ENCODE measurements at regions not wholly inside any gene's neighbourhood (a gene's known extent, or its start where the extent isn't known, plus 50 kb on each side); places are given as distances from the start of the nearest gene placed in this dataset.

DNA sequence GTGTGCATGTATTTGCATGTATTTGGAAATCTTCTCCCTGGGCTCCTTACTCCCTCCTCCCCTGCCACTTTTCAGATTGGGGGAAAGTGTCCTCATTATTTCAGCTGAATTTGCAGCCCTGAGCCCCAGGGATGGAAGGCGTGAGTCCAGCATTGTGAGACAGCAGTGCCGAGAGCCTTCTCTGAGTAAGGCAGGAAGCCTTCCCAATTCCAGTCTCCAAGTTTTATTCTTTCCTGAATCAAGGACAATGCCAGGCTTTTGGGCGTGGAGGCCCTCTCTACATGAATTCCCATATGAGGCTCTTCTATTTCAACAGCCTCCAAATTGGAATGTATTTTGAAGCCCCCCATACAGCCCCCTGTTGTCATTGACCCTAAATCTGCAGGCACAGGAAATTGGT is 163.5 kb downstream of the ACKR3 start:
- no peak overlapping the region for H3K27ac ChIP-seq (ENCODE audit: low read depth, low read length)
- H2BK20ac ChIP-seq (ENCODE audit: low read length), result no peak overlapping the region
- H3K79me1 ChIP-seq (ENCODE audit: low read depth, low read length), result no peaks in the 10 kb centered on the region
- no peaks in the 10 kb centered on the region for H3K79me2 ChIP-seq (ENCODE audit: control insufficient read depth in 1 of 2, insufficient read depth in 2 of 2, low read length in 2 of 2)
- no peaks in the 10 kb centered on the region for H4K20me1 ChIP-seq (replicated peaks in 1 of 2; ENCODE audit: control insufficient read depth in 1 of 2, insufficient read depth in 2 of 2, low read length in 2 of 2)
- H3K4me2 ChIP-seq (ENCODE audit: insufficient read depth in 1 of 2, low read depth in 2 of 2, low read length in 2 of 2), result no peak overlapping the region
- no peak overlapping the region for H2BK120ac ChIP-seq (replicated peaks; ENCODE audit: low read depth, low read length)
- no peaks in the 10 kb centered on the region for H3K27me3 ChIP-seq (replicated peaks in 1 of 4; ENCODE audit: control insufficient read depth in 3 of 4, extremely low read depth in 1 of 4, insufficient read depth in 3 of 4, low read length in 3 of 4)
- no peaks in the 10 kb centered on the region for H3K9me3 ChIP-seq (ENCODE audit: insufficient read depth in 2 of 2, low read depth in 1 of 2, low read length in 1 of 2)
- H3K18ac ChIP-seq (ENCODE audit: extremely low read depth, low read length), result no peak overlapping the region
- H3K4me3 ChIP-seq (ENCODE audit: extremely low read depth in 1 of 4, insufficient read depth in 2 of 4, low read depth in 3 of 4, low read length in 4 of 4), result no peak overlapping the region
- no peak overlapping the region for H3K23ac ChIP-seq (ENCODE audit: insufficient read length)
- H4K8ac ChIP-seq (ENCODE audit: extremely low read depth, insufficient read depth, low read length), result no peak overlapping the region
- no peak overlapping the region for H2AK5ac ChIP-seq (ENCODE audit: low read depth, low read length)
- H2BK5ac ChIP-seq (ENCODE audit: low read depth, low read length), result no peak overlapping the region
- H2BK15ac ChIP-seq (ENCODE audit: low read length), result no peak overlapping the region
- H2BK12ac ChIP-seq (ENCODE audit: low read depth, low read length), result no peak overlapping the region
- H4K5ac ChIP-seq (ENCODE audit: insufficient read length, low read depth, low read length), result no peak overlapping the region
- no peak overlapping the region for H3K14ac ChIP-seq (ENCODE audit: insufficient read length)
- no peaks in the 10 kb centered on the region for H3K36me3 ChIP-seq (ENCODE audit: control insufficient read depth in 2 of 4, insufficient read depth in 4 of 4, low read length in 3 of 4)
- H3K9ac ChIP-seq (replicated peaks in 1 of 4; ENCODE audit: extremely low read depth in 1 of 4, low read depth in 3 of 4, low read length in 3 of 4), result no peak overlapping the region
- FAIRE-seq (no peak), DNase-seq (ENCODE audit: low read depth in 1 of 2, low spot score in 2 of 2) (no peak)
- POLR2A ChIA-PET (ENCODE audit: partially characterized antibody), result no interaction called here
- CTCF ChIA-PET (ENCODE audit: partially characterized antibody), result no interaction called here
- 94% methylated on average over 3 of the region's 3 CpGs; no CpG with 5 or more reads in 1 of the 2 experiments for WGBS, 2 experiments (ENCODE audit: extremely low coverage in 1 of 2, insufficient coverage in 1 of 2, insufficient read length in 1 of 2, insufficient replicate concordance in 2 of 2, low coverage in 1 of 2, low lambda C conversion rate in 2 of 2, missing lambda C conversion rate in 1 of 2)
- H3K56ac ChIP-seq (replicated peaks; ENCODE audit: insufficient read length, low read depth, low read length), result no peak overlapping the region
- no peak overlapping the region for H4K91ac ChIP-seq (replicated peaks; ENCODE audit: insufficient read length, low read length)
- no peaks in the 10 kb centered on the region for H3K23me2 ChIP-seq (ENCODE audit: low read depth, low read length)
- H3K4me1 ChIP-seq (replicated peaks in 1 of 4; ENCODE audit: control insufficient read depth in 3 of 4, insufficient read depth in 4 of 4, low read length in 3 of 4), result no peaks in the 10 kb centered on the region
- H3K4ac ChIP-seq (replicated peaks; ENCODE audit: insufficient read length, low read depth, low read length), result no peak overlapping the region
- H2AFZ ChIP-seq (ENCODE audit: low read length), result no peak overlapping the region
- TF ChIP-seq RBBP5 (IDR thresholded peaks at IDR 0.05; ENCODE audit: borderline replicate concordance, low read depth, low read length) (no peak), BCL11A (IDR thresholded peaks at IDR 0.05; ENCODE audit: low read depth in 2 of 2, low read length in 2 of 2) (no peak), CHD1 (IDR thresholded peaks at IDR 0.05; ENCODE audit: low read depth, low read length) (no peak), E2F6 (IDR thresholded peaks at IDR 0.05) (no peak), SIN3A (conservative IDR thresholded peaks at IDR 0.05 in 1 of 2, IDR thresholded peaks at IDR 0.05 in 1 of 2; ENCODE audit: low read depth in 1 of 2, low read length in 2 of 2) (no peak), CBX5 (IDR thresholded peaks at IDR 0.05; ENCODE audit: low read depth, low read length) (no peak), TEAD4 (IDR thresholded peaks at IDR 0.05; ENCODE audit: low read depth, low read length) (no peak)

All from H1 (cell line).